WTC11 (cell line): ENCODE measurements at regions not wholly inside any gene's neighbourhood (a gene's known extent, or its start where the extent isn't known, plus 50 kb on each side); places are given as distances from the start of the nearest gene placed in this dataset.

Experiments used
- ATAC-seq: fragments of 200-7000 bp; cut with Tn5 transposase; 2 replicates; pipeline ENCODE4 v1.10.0; 2021; ENCODE audit warnings: mild to moderate bottlenecking, moderate library complexity
- CTCF ChIA-PET: fragments of 300-600 bp; sonication (Branson Sonifier 250); formaldehyde crosslinking; loops from one replicate; lab custom pipeline; 2021; ENCODE audit warnings: antibody characterized with exemption; lab: Charles Lee
- POLR2A ChIA-PET: fragments of 350-600 bp; sonication (Branson Sonifier 250); formaldehyde crosslinking; loops from one replicate; lab custom pipeline; 2021; ENCODE audit warnings: antibody characterized with exemption; lab: Charles Lee
- DNase-seq: peaks from one replicate; pipeline ENCODE4 v3.0.0; 2021; ENCODE audit warnings: low spot score
- H3K27ac Mint-ChIP-seq: 2 replicates; pipeline ENCODE4 v1.8.0; 2021; ENCODE audit warnings: mixed read lengths
- H3K27me3 Mint-ChIP-seq: 2 replicates; pipeline ENCODE4 v1.8.0; 2021; ENCODE audit warnings: low read depth, mild to moderate bottlenecking, moderate library complexity, mixed read lengths
- H3K36me3 Mint-ChIP-seq: 2 replicates; pipeline ENCODE4 v1.8.0; 2021; ENCODE audit warnings: mixed read lengths
- H3K4me1 Mint-ChIP-seq: 2 replicates; pipeline ENCODE4 v1.8.0; 2022; ENCODE audit warnings: mixed read lengths
- H3K4me3 Mint-ChIP-seq: 2 replicates; pipeline ENCODE4 v1.8.0; 2021; ENCODE audit warnings: mild to moderate bottlenecking, moderate library complexity, mixed read lengths
- H3K9me3 Mint-ChIP-seq: 2 replicates; pipeline ENCODE4 v1.8.0; 2021; ENCODE audit warnings: mixed read lengths
- AFF4 ChIP-seq: sonication (generic); formaldehyde crosslinking; IDR thresholded peaks from 2 replicates; pipeline ENCODE4 v1.8.1; 2023; ENCODE audit warnings: mild to moderate bottlenecking, missing genetic modification reagents, borderline replicate concordance
- ARID4B ChIP-seq: sonication (generic); formaldehyde crosslinking; IDR thresholded peaks from 2 replicates; pipeline ENCODE4 v1.8.0; 2023; ENCODE audit warnings: missing genetic modification reagents, mild to moderate bottlenecking, borderline replicate concordance
- ATF6 ChIP-seq: sonication (generic); formaldehyde crosslinking; IDR thresholded peaks from 2 replicates; pipeline ENCODE4 v1.8.1; 2023; ENCODE audit warnings: mild to moderate bottlenecking, missing genetic modification reagents
- GTF2I ChIP-seq: fragments of 250-450 bp; sonication (Bioruptor Pico); conservative IDR thresholded peaks from 2 replicates; pipeline ENCODE4 v1.4.0; 2021; ENCODE audit warnings: mild to moderate bottlenecking
- MAX ChIP-seq: sonication (generic); formaldehyde crosslinking; IDR thresholded peaks from 2 replicates; pipeline ENCODE4 v1.8.0; 2022; ENCODE audit warnings: mild to moderate bottlenecking, missing genetic modification reagents
- NFATC4 ChIP-seq: fragments of 250-450 bp; sonication (Bioruptor Pico); IDR thresholded peaks from 2 replicates; pipeline ENCODE4 v1.9.0; 2021; ENCODE audit warnings: mild to moderate bottlenecking
- NR1H2 ChIP-seq: sonication (generic); formaldehyde crosslinking; IDR thresholded peaks from 2 replicates; pipeline ENCODE4 v1.9.0; 2021; ENCODE audit warnings: mild to moderate bottlenecking, moderate library complexity, missing genetic modification reagents
- NR3C1 ChIP-seq: sonication (generic); formaldehyde crosslinking; conservative IDR thresholded peaks from 2 replicates; pipeline ENCODE4 v1.8.1; 2023; ENCODE audit warnings: low read depth, mild to moderate bottlenecking, missing genetic modification reagents
- RORB ChIP-seq: fragments of 250-450 bp; sonication (Bioruptor Pico); IDR thresholded peaks from 2 replicates; pipeline ENCODE4 v1.9.0; 2021; ENCODE audit warnings: mild to moderate bottlenecking
- ZBTB21 ChIP-seq: sonication (generic); formaldehyde crosslinking; IDR thresholded peaks from 2 replicates; pipeline ENCODE4 v1.8.1; 2023; ENCODE audit warnings: mild to moderate bottlenecking, missing genetic modification reagents, borderline replicate concordance
- ZNF121 ChIP-seq: sonication (generic); formaldehyde crosslinking; IDR thresholded peaks from 2 replicates; pipeline ENCODE4 v1.8.0; 2023; ENCODE audit warnings: missing genetic modification reagents
- ZNF671 ChIP-seq: fragments of 250-450 bp; sonication (Bioruptor Pico); IDR thresholded peaks from 2 replicates; pipeline ENCODE4 v1.8.0; 2021; ENCODE audit warnings: mild to moderate bottlenecking

- DNase-seq (no peak), ATAC-seq (no peak)
- peaks cover 3% of the 10 kb centered on the region for H3K9me3 Mint-ChIP-seq
- H3K4me1 Mint-ChIP-seq = no peaks in the 10 kb centered on the region
- H3K4me3 Mint-ChIP-seq = no peak overlapping the region
- ChIA-PET POLR2A (no interaction called here), CTCF (no interaction called here)
- H3K27me3 Mint-ChIP-seq = no peaks in the 10 kb centered on the region
- no peak overlapping the region for H3K27ac Mint-ChIP-seq
- 0 out of 2 replicates have a peak, but pooled peaks cover 4% of the 10 kb centered on the region for H3K36me3 Mint-ChIP-seq
- TF ChIP-seq ATF6 (CRISPR knock-in tag) (no peak), GTF2I (CRISPR knock-in tag) (no peak), NR3C1 (CRISPR knock-in tag) (no peak), ZNF671 (CRISPR knock-in tag) (no peak), AFF4 (CRISPR knock-in tag) (no peak), ZBTB21 (CRISPR knock-in tag) (no peak), NR1H2 (CRISPR knock-in tag) (no peak), RORB (no peak)
- TF ChIP-seq, all 79 proteins: peak for 0
Measured at GRCh38 chr6:169165561-169166300, 87.9 kb downstream of the THBS2 start.

- TF ChIP-seq MAX (CRISPR knock-in tag) = no peak
Measured at GRCh38 chr6:169164986-169165385, 88.7 kb downstream of the THBS2 start.

GRCh38 chr6:169164451-169164850 lies 89.2 kb downstream of the THBS2 start:
- H3K9me3 Mint-ChIP-seq = peaks cover 3% of the 10 kb centered on the region
- DNase-seq (no peak), ATAC-seq (no peak)
- 0 out of 2 replicates have a peak, but pooled peaks cover 4% of the 10 kb centered on the region for H3K36me3 Mint-ChIP-seq
- TF ChIP-seq ZNF121 (CRISPR knock-in tag) = no peak
- TF ChIP-seq NFATC4 (CRISPR knock-in tag) = no peak
- no peak for TF ChIP-seq ARID4B (CRISPR knock-in tag)
- H3K27ac Mint-ChIP-seq = no peak overlapping the region
- H3K4me1 Mint-ChIP-seq = no peaks in the 10 kb centered on the region
- ChIA-PET CTCF (interaction anchor here (0.7 kb wide), 1 partner anchor 49 kb away, joined by 4 read pairs; no protein-coding TSS in a partner anchor), POLR2A (no interaction called here)
- H3K4me3 Mint-ChIP-seq = no peak overlapping the region
- H3K27me3 Mint-ChIP-seq = no peaks in the 10 kb centered on the region

More at GRCh38 chr6:169164986-169165385, 88.7 kb downstream of the THBS2 start:
- ChIA-PET CTCF (interaction anchor here (0.7 kb wide), 1 partner anchor 48 kb away, joined by 4 read pairs; no protein-coding TSS in a partner anchor), POLR2A (no interaction called here)
- DNase-seq (no peak), ATAC-seq (no peak)
- Mint-ChIP-seq H3K27me3 (no peaks in the 10 kb centered on the region), H3K4me1 (no peaks in the 10 kb centered on the region), H3K9me3 (peaks cover 3% of the 10 kb centered on the region), H3K27ac (no peak overlapping the region), H3K4me3 (no peak overlapping the region), H3K36me3 (0 out of 2 replicates have a peak, but pooled peaks cover 4% of the 10 kb centered on the region)
